NT2/D1 (cell line): ENCODE measurements at regions not wholly inside any gene's neighbourhood (a gene's known extent, or its start where the extent isn't known, plus 50 kb on each side); places are given as distances from the start of the nearest gene placed in this dataset.

ENCODE experiments used
- DNase-seq: peaks from one replicate; pipeline ENCODE4 v3.0.0-alpha.2; 2011; ENCODE audit warnings: low read depth, low spot score
- H3K27me3 ChIP-seq: 2 replicates; pipeline ENCODE4 v1.6.0; 2011; ENCODE audit warnings: mild to moderate bottlenecking; ENCODE audit not compliant: insufficient read length, insufficient read depth
- H3K36me3 ChIP-seq: 2 replicates; pipeline ENCODE4 v1.6.1; 2011; ENCODE audit warnings: mild to moderate bottlenecking, low read length, mixed read lengths; ENCODE audit not compliant: insufficient read depth, insufficient read length
- H3K4me1 ChIP-seq: 2 replicates; pipeline ENCODE4 v1.5.1; 2011; ENCODE audit not compliant: insufficient read depth, insufficient read length
- H3K4me3 ChIP-seq: 2 replicates; pipeline ENCODE4 v1.5.1; 2011; ENCODE audit warnings: low read depth; ENCODE audit not compliant: insufficient read length
- H3K9ac ChIP-seq: 2 replicates; pipeline ENCODE4 v1.6.0; 2011; ENCODE audit warnings: low read depth; ENCODE audit not compliant: insufficient read length
- H3K9me3 ChIP-seq: 2 replicates; pipeline ENCODE4 v1.5.1; 2011; ENCODE audit warnings: mild to moderate bottlenecking, low read length; ENCODE audit not compliant: insufficient read depth
- SUZ12 ChIP-seq: IDR thresholded peaks from 2 replicates; pipeline ENCODE4 v1.6.1; 2011; ENCODE audit not compliant: insufficient read length, insufficient read depth; ENCODE audit errors: extremely low read depth
- YY1 ChIP-seq: IDR thresholded peaks from 2 replicates; pipeline ENCODE4 v1.6.1; 2011; ENCODE audit not compliant: insufficient read length, insufficient read depth
- ZNF274 ChIP-seq: IDR thresholded peaks from 2 replicates; pipeline ENCODE4 v1.6.1; 2011; ENCODE audit warnings: mild to moderate bottlenecking, low read depth, low read length

- H3K4me3 ChIP-seq = no peak overlapping the region
Observed at GRCh38 chr3:147895509-147895908, 486.3 kb downstream of the ZIC1 start.

DNA sequence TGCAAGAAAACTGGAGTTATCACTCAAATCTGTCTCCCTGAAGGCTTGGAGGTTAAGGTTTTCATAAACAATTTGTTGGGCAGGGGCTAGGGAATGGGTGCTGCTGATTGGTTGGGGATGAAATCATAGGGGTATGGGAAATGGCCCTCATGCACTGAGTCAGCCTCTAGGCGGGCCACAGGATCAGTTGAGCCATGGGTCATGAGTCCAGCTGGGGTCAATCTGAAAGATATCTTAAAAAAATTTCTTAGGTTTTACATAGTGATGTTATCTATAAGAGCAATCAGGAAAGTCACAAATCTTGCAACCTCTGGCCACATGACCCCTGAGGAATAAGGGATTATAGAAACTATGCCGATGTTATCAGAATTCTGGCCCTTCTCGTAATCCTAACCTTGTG, 491.7 kb downstream of the ZIC1 start:
- DNase-seq = no peak
- no peaks in the 10 kb centered on the region; the same call in 1 of the 2 replicates for H3K9me3 ChIP-seq
- H3K9ac ChIP-seq = no peak overlapping the region
- H3K4me1 ChIP-seq = no peaks in the 10 kb centered on the region
- no peaks in the 10 kb centered on the region for H3K36me3 ChIP-seq
- TF ChIP-seq ZNF274 = no peak
- no peak for TF ChIP-seq YY1
- no peak for TF ChIP-seq SUZ12
- no peaks in the 10 kb centered on the region for H3K27me3 ChIP-seq
- H3K4me3 ChIP-seq = no peak overlapping the region

More at GRCh38 chr3:147895509-147895908, 486.3 kb downstream of the ZIC1 start:
- Histone ChIP-seq H3K4me1 (no peaks in the 10 kb centered on the region), H3K36me3 (no peaks in the 10 kb centered on the region), H3K27me3 (no peaks in the 10 kb centered on the region), H3K9me3 (no peaks in the 10 kb centered on the region), H3K9ac (no peak overlapping the region)
- no peak for TF ChIP-seq ZNF274
- no peak for TF ChIP-seq SUZ12
- no peak for TF ChIP-seq YY1
- DNase-seq = no peak

DNA sequence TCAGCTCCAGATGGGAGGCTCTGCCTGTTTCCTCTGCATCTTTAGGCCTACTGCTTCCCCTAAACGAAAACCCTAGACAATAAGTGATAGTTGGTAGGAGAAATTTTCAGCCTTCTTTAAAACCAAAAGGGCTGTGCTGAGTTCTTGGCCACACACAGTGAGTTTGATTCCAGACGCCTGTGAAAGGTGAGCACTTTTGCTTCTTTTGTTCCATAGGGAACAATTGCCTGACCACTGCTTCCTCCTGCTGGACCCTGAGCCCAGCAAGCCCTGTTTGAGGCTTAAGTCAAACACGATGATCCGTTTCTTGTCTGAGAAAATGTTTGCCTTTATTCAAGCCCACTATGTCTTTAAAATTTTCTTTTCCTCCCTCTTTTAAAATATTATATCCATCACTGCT, 493.9 kb downstream of the ZIC1 start:
- H3K9ac ChIP-seq = no peak overlapping the region
- TF ChIP-seq ZNF274 = no peak
- TF ChIP-seq SUZ12 = no peak
- TF ChIP-seq YY1 = no peak

DNA sequence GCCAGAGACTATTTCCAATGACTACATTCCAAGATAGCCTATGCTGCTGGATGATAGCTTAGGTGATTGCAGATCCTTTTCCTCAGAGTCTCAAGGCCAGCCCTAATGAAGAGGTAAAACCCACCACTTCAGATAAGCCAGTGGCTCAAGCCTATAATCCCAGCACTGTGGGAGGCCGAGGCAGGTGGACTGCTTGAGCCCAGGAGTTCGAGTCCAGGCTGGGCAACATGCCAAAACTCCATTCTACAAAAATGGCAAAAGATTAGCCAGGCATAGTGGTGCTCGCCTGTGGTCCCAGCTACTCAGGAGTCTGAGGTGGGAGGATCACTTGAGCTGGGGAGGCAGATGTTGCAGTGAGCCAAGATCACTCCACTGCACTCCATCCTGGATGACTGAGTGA, 495.3 kb downstream of the ZIC1 start:
- no peak for DNase-seq
- H3K27me3 ChIP-seq = no peaks in the 10 kb centered on the region
- no peak for TF ChIP-seq SUZ12
- no peak for TF ChIP-seq ZNF274
- no peak for TF ChIP-seq YY1
- H3K9ac ChIP-seq = no peak overlapping the region
- H3K36me3 ChIP-seq = no peaks in the 10 kb centered on the region
- no peaks in the 10 kb centered on the region for H3K4me1 ChIP-seq
- H3K9me3 ChIP-seq = no peaks in the 10 kb centered on the region; the same call in 1 of the 2 replicates
- no peak overlapping the region for H3K4me3 ChIP-seq

More for the DNA sequence above, 493.9 kb downstream of the ZIC1 start:
- no peaks in the 10 kb centered on the region for H3K27me3 ChIP-seq
- no peak for DNase-seq
- no peak overlapping the region for H3K4me3 ChIP-seq
- H3K9me3 ChIP-seq = no peaks in the 10 kb centered on the region; the same call in 1 of the 2 replicates
- H3K4me1 ChIP-seq = no peaks in the 10 kb centered on the region
- H3K36me3 ChIP-seq = no peaks in the 10 kb centered on the region

DNA sequence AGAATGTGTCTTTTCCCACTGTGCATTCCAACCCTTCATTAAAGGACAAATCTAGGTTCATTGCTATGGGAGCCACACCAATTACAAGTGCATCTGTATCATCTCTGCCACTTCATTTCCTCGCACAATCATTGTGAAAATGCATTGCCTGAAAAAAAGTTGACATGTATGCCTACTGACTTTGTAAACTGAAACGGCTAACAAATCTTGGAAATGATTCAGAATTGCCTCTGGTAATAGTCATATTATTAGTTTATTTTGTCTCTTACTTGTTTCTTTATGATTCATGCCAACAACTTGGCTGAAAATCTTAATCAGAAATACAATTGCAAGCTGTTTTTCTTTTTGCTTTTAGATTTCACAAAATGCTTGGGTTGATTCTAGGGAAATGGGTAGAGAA, 497.1 kb downstream of the ZIC1 start:
- TF ChIP-seq YY1 = no peak
- no peak for TF ChIP-seq SUZ12
- Histone ChIP-seq H3K4me3 (no peak overlapping the region), H3K36me3 (no peaks in the 10 kb centered on the region), H3K4me1 (no peaks in the 10 kb centered on the region), H3K27me3 (no peaks in the 10 kb centered on the region), H3K9ac (no peak overlapping the region), H3K9me3 (no peaks in the 10 kb centered on the region)
- DNase-seq = no peak

GRCh38 chr3:147914532-147914931, 505.4 kb downstream of the ZIC1 start:
- no peak for DNase-seq
- H3K4me3 ChIP-seq = no peak overlapping the region
- H3K4me1 ChIP-seq = no peaks in the 10 kb centered on the region

DNA sequence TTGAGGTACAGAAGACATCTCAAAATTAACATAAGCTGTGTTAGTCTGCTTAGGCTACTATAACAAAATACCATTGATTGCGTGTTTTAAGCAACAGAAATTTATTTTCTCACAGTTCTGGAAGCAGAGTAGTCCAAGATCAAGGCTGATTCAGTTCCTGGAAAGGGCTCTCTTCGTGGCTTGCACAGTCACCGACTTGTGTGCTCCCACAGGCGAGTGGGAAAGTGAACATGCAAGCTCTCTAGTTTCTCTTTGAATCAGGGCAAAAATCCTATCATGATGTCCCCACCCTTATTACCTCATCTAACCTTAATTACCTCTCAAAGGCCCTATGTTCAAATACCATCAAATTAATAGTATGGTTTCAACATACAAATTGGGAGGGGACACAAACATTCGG, 505.9 kb downstream of the ZIC1 start:
- H3K9ac ChIP-seq = no peak overlapping the region
- no peaks in the 10 kb centered on the region for H3K9me3 ChIP-seq
- no peaks in the 10 kb centered on the region for H3K36me3 ChIP-seq
- H3K27me3 ChIP-seq = no peaks in the 10 kb centered on the region
- no peak overlapping the region for H3K4me3 ChIP-seq
- H3K4me1 ChIP-seq = no peaks in the 10 kb centered on the region
- no peak for DNase-seq
- TF ChIP-seq SUZ12 = no peak
- no peak for TF ChIP-seq YY1
- no peak for TF ChIP-seq ZNF274

More at GRCh38 chr3:147914532-147914931, 505.4 kb downstream of the ZIC1 start:
- H3K36me3 ChIP-seq = no peaks in the 10 kb centered on the region
- TF ChIP-seq YY1 (no peak), ZNF274 (no peak)
- H3K9ac ChIP-seq = no peak overlapping the region
- H3K27me3 ChIP-seq = no peaks in the 10 kb centered on the region
- H3K9me3 ChIP-seq = no peaks in the 10 kb centered on the region

- TF ChIP-seq YY1 = no peak
- no peak for TF ChIP-seq SUZ12
- no peak for TF ChIP-seq ZNF274
- H3K27me3 ChIP-seq = no peaks in the 10 kb centered on the region
- H3K9ac ChIP-seq = no peak overlapping the region
- no peak overlapping the region for H3K4me3 ChIP-seq
- H3K4me1 ChIP-seq = no peaks in the 10 kb centered on the region
- no peaks in the 10 kb centered on the region for H3K36me3 ChIP-seq
- DNase-seq = no peak
- no peaks in the 10 kb centered on the region for H3K9me3 ChIP-seq
Observed at GRCh38 chr3:147919496-147919895, 510.3 kb downstream of the ZIC1 start.
